Right lung (tissue), 2 donors: ENCODE measurements at regions not wholly inside any gene's neighbourhood (a gene's known extent, or its start where the extent isn't known, plus 50 kb on each side); places are given as distances from the start of the nearest gene placed in this dataset.
"Not testable (repeated sequence)": the region's sequence is repeated elsewhere in the genome, so short reads cannot be mapped to it uniquely, and the experiment has no call there.

Experiments used
- DNase-seq, 2 donors: peaks; one replicate each; pipeline ENCODE4 v3.0.0-alpha.2; 2013

- no peak for DNase-seq
Measured at GRCh38 chr2:40953341-40953740, 501.5 kb upstream of the SLC8A1 start.

GRCh38 chr2:40955042-40955441, 503.2 kb upstream of the SLC8A1 start:
- DNase-seq: no peak

GRCh38 chr2:40955635-40956034, 503.7 kb upstream of the SLC8A1 start:
- no peak for DNase-seq

GRCh38 chr2:40957508-40957907, 505.6 kb upstream of the SLC8A1 start:
- DNase-seq: no peak

GRCh38 chr2:40962026-40962425, 510.1 kb upstream of the SLC8A1 start:
- DNase-seq: no peak

GRCh38 chr2:40964509-40965250, 512.8 kb upstream of the SLC8A1 start:
- DNase-seq: peak in 1 of 2 donors; percentile 20

GRCh38 chr2:40967451-40967850, 515.6 kb upstream of the SLC8A1 start:
- no peak for DNase-seq

GRCh38 chr2:40975151-40975550, 523.3 kb upstream of the SLC8A1 start:
- no peak for DNase-seq

- no peak for DNase-seq
Measured at GRCh38 chr2:40997362-40997761, 545.5 kb upstream of the SLC8A1 start.

GRCh38 chr2:41000374-41000773, 548.5 kb upstream of the SLC8A1 start:
- DNase-seq: no peak

- no peak for DNase-seq
Measured at GRCh38 chr2:41000906-41001305, 549.0 kb upstream of the SLC8A1 start.

GRCh38 chr2:41004700-41005099, 552.8 kb upstream of the SLC8A1 start:
- no peak for DNase-seq

GRCh38 chr2:41020358-41020757, 568.5 kb upstream of the SLC8A1 start:
- DNase-seq: no peak

GRCh38 chr2:41024816-41025215, 572.9 kb upstream of the SLC8A1 start:
- DNase-seq: no peak

- no peak for DNase-seq
Measured at GRCh38 chr2:41026613-41027012, 574.7 kb upstream of the SLC8A1 start.

GRCh38 chr2:41027095-41027494, 575.2 kb upstream of the SLC8A1 start:
- no peak for DNase-seq

- no peak for DNase-seq
Measured at GRCh38 chr2:41031282-41031681, 579.4 kb upstream of the SLC8A1 start.

- DNase-seq: no peak
Measured at GRCh38 chr2:41032715-41033114, 580.8 kb upstream of the SLC8A1 start.

GRCh38 chr2:41033127-41033526, 581.2 kb upstream of the SLC8A1 start:
- no peak for DNase-seq

GRCh38 chr2:41038408-41038807, 586.5 kb upstream of the SLC8A1 start:
- no peak for DNase-seq

- not testable (repeated sequence) for DNase-seq
Measured at GRCh38 chr2:41039750-41040149, 587.9 kb upstream of the SLC8A1 start.

GRCh38 chr2:41040782-41041520, 589.1 kb upstream of the SLC8A1 start:
- no peak for DNase-seq

GRCh38 chr2:41042343-41042742, 590.5 kb upstream of the SLC8A1 start:
- no peak for DNase-seq

- no peak for DNase-seq
Measured at GRCh38 chr2:41061356-41061755, 609.5 kb upstream of the SLC8A1 start.
